Bronchial epithelial cell (primary cell): ENCODE measurements at regions not wholly inside any gene's neighbourhood (a gene's known extent, or its start where the extent isn't known, plus 50 kb on each side); places are given as distances from the start of the nearest gene placed in this dataset.

Experiments used
- DNase-seq: peaks from one replicate; pipeline ENCODE4 v3.0.0-alpha.2; 2010; ENCODE audit warnings: low read depth
- FAIRE-seq: peaks from 2 replicates; lab custom pipeline; 2011; peaks lifted over from hg19 to GRCh38; lab: Jason Lieb, UNC
- H3K27me3 ChIP-seq: 2 replicates; pipeline ENCODE4 v1.5.1; 2011; ENCODE audit warnings: low read length; ENCODE audit not compliant: control insufficient read depth, insufficient read depth
- H3K36me3 ChIP-seq: 2 replicates; pipeline ENCODE4 v1.5.1; 2011; ENCODE audit warnings: low read length; ENCODE audit not compliant: control insufficient read depth, insufficient read depth
- H3K4me3 ChIP-seq: 2 replicates; pipeline ENCODE4 v1.5.1; 2011; ENCODE audit warnings: mild to moderate bottlenecking, low read depth, low read length, control low read depth
- TF ChIP-seq, protein P1 (sequence below): IDR thresholded peaks from 2 replicates; pipeline ENCODE4 v1.5.1; 2011; ENCODE audit warnings: mild to moderate bottlenecking, moderate library complexity, low read length, control low read depth, inconsistent platforms; ENCODE audit not compliant: insufficient read depth, severe bottlenecking

DNA sequence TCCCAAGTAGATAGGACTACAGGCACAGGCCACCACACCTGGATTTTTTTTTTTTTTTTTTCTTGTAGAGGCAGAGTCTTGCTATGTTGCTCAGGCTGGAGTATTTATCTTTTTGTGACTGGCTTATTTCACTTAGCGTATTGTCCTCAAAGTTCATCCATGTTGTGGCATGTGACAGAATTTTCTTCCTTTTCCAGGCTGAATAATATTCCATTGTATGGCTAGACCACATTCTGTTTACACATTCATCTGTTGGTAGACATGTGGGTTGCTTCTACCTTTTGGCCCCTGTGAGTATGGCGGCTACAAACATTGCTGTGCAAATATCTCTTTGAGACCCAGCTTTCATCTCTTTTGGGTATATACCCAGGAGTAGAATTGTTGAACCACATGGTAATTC is 160.2 kb upstream of the SMAD3 start:
- no peak for DNase-seq
- Histone ChIP-seq H3K4me3 (no peak overlapping the region), H3K27me3 (no peaks in the 10 kb centered on the region), H3K36me3 (no peaks in the 10 kb centered on the region)
- no peak for FAIRE-seq
- TF ChIP-seq, protein P1, sequence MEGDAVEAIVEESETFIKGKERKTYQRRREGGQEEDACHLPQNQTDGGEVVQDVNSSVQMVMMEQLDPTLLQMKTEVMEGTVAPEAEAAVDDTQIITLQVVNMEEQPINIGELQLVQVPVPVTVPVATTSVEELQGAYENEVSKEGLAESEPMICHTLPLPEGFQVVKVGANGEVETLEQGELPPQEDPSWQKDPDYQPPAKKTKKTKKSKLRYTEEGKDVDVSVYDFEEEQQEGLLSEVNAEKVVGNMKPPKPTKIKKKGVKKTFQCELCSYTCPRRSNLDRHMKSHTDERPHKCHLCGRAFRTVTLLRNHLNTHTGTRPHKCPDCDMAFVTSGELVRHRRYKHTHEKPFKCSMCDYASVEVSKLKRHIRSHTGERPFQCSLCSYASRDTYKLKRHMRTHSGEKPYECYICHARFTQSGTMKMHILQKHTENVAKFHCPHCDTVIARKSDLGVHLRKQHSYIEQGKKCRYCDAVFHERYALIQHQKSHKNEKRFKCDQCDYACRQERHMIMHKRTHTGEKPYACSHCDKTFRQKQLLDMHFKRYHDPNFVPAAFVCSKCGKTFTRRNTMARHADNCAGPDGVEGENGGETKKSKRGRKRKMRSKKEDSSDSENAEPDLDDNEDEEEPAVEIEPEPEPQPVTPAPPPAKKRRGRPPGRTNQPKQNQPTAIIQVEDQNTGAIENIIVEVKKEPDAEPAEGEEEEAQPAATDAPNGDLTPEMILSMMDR, result no peak

GRCh38 chr15:66905954-66906353 is 159.4 kb upstream of the SMAD3 start:
- FAIRE-seq (no peak), DNase-seq (no peak)
- Histone ChIP-seq H3K4me3 (no peak overlapping the region), H3K36me3 (no peaks in the 10 kb centered on the region), H3K27me3 (no peaks in the 10 kb centered on the region)
- TF ChIP-seq, protein P1, result no peak

- Histone ChIP-seq H3K4me3 (no peak overlapping the region), H3K36me3 (no peaks in the 10 kb centered on the region), H3K27me3 (no peaks in the 10 kb centered on the region)
- TF ChIP-seq, protein P1, result no peak
- DNase-seq (no peak), FAIRE-seq (no peak)
Observed at GRCh38 chr15:66906668-66907614, 158.5 kb upstream of the SMAD3 start.

DNA sequence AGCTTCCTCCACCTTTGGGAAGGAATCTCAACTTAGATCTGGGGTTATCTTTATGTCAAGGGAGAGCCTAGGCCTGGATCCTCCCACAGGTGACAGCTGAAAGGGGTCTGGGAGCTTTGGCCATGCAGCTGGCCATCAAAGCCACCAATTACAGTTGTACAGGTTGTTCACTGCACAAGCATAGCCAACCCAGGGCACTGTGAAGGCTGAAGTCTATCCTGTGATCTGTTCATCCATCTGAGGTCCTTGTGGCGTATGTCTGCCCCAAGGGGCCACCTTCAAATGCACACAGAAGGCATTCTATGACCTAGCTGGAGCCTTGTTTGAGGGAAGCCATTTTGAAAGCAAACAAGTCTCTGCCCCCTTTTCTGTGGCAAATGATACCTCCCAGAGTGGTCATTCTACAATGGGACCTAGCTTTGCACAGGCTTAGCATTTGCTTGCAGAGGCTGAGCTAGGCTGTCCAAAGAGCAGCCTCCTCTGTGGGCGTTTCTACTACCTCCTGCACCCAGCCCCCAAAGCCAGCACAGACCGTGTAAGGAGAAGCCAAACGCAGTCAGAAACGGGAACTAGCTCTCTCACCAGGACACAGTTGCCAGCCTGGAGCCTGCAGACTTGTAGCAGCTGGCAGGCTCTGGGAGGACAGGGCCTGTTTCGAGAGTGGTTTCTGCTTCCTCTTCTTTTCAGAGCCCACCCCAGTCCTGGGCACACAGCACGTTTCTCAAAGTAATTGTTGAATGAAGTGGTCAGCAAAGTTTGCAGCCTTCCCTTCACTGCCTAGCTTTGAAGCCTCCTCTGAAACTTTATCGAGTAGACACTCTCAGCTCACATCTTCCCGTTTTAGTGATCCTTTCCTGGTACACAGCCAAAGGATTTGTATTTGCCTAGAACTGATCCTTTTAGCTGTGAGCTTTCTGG is 157.3 kb upstream of the SMAD3 start:
- Histone ChIP-seq H3K36me3 (no peaks in the 10 kb centered on the region), H3K4me3 (no peak overlapping the region), H3K27me3 (no peaks in the 10 kb centered on the region)
- TF ChIP-seq, protein P1, result no peak
- FAIRE-seq (peak; percentile 55), DNase-seq (no peak)

DNA sequence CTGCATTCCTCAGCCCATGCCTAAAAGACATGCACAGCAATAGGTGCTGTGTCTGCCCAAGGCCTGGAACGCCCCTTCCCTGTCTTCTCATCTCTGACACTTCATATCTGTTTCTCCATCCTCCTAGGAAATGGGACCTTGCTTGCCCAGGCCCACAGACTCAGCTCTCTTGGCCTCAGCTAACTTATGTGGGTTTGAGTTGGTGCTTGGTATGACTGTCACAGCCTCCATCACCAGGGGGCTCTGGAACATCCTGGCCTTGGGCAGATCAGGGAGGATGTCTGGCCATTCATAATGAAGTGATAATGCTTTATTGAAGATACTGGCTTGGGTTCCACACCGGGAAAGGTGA is 156.7 kb upstream of the SMAD3 start:
- TF ChIP-seq, protein P1, result no peak
- no peak for DNase-seq
- Histone ChIP-seq H3K27me3 (no peaks in the 10 kb centered on the region), H3K36me3 (no peaks in the 10 kb centered on the region), H3K4me3 (no peak overlapping the region)
- FAIRE-seq, result no peak
